Trophoblast cell (in vitro differentiated cells and primary cell): ENCODE measurements at regions not wholly inside any gene's neighbourhood (a gene's known extent, or its start where the extent isn't known, plus 50 kb on each side); places are given as distances from the start of the nearest gene placed in this dataset.
"Not testable (repeated sequence)": the region's sequence is repeated elsewhere in the genome, so short reads cannot be mapped to it uniquely, and the experiment has no call there.

ENCODE experiments used
- DNase-seq, 2 donors: peaks; one replicate each; pipeline ENCODE4 v3.0.0-alpha.2; 2016
- H2AFZ ChIP-seq: 2 replicates; pipeline ENCODE4 v1.6.1; 2013; ENCODE audit warnings: low read length, moderate library complexity, mild to moderate bottlenecking; ENCODE audit not compliant: insufficient read depth, poor library complexity
- H2AK5ac ChIP-seq: 2 replicates; pipeline ENCODE4 v1.6.1; 2013; ENCODE audit warnings: mild to moderate bottlenecking, low read length
- H2BK120ac ChIP-seq: 2 replicates; pipeline ENCODE4 v1.6.1; 2013; ENCODE audit warnings: low read length, mild to moderate bottlenecking, moderate library complexity; ENCODE audit not compliant: insufficient read depth, poor library complexity
- H2BK12ac ChIP-seq: 2 replicates; pipeline ENCODE4 v1.6.1; 2013; ENCODE audit warnings: mild to moderate bottlenecking, low read length, moderate library complexity
- H2BK5ac ChIP-seq: 2 replicates; pipeline ENCODE4 v1.6.1; 2013; ENCODE audit warnings: low read length, low read depth, moderate library complexity, mild to moderate bottlenecking; ENCODE audit not compliant: poor library complexity
- H3K14ac ChIP-seq: 2 replicates; pipeline ENCODE4 v1.6.1; 2013; ENCODE audit warnings: mild to moderate bottlenecking, low read length
- H3K18ac ChIP-seq: 2 replicates; pipeline ENCODE4 v1.6.1; 2013; ENCODE audit warnings: mild to moderate bottlenecking, low read length
- H3K23ac ChIP-seq: 2 replicates; pipeline ENCODE4 v1.6.1; 2013; ENCODE audit warnings: low read length
- H3K27ac ChIP-seq: 2 replicates; pipeline ENCODE4 v1.5.1; 2013; ENCODE audit warnings: low read depth, mild to moderate bottlenecking, inconsistent platforms, low read length, moderate library complexity
- H3K27me3 ChIP-seq: 2 replicates; pipeline ENCODE4 v1.6.1; 2013; ENCODE audit warnings: inconsistent platforms, mild to moderate bottlenecking, low read length, moderate library complexity; ENCODE audit not compliant: insufficient read depth
- H3K36me3 ChIP-seq, 2 experiments: 1 replicate in 1 of 2; 2 replicates in 1 of 2; pipeline ENCODE4 v1.6.1; 2013; ENCODE audit warnings: low read length in 2 of 2, mild to moderate bottlenecking in 2 of 2, moderate library complexity in 1 of 2; ENCODE audit not compliant: insufficient read depth in 2 of 2, control insufficient read depth in 1 of 2
- H3K4ac ChIP-seq: 2 replicates; pipeline ENCODE4 v1.6.1; 2013; ENCODE audit warnings: low read depth, mild to moderate bottlenecking, low read length, moderate library complexity
- H3K4me1 ChIP-seq, 2 experiments: 1 replicate in 1 of 2; 2 replicates in 1 of 2; pipeline ENCODE4 v1.6.1; 2013; ENCODE audit warnings: low read length in 2 of 2, mild to moderate bottlenecking in 2 of 2, moderate library complexity in 1 of 2; ENCODE audit not compliant: insufficient read depth in 2 of 2, control insufficient read depth in 1 of 2
- H3K4me2 ChIP-seq: 2 replicates; pipeline ENCODE4 v1.6.1; 2013; ENCODE audit warnings: inconsistent platforms, mild to moderate bottlenecking, low read length, moderate library complexity
- H3K4me3 ChIP-seq: 2 replicates; pipeline ENCODE4 v1.5.1; 2013; ENCODE audit warnings: mild to moderate bottlenecking, low read depth, low read length, inconsistent platforms
- H3K79me1 ChIP-seq: one replicate; pipeline ENCODE4 v1.6.1; 2013; ENCODE audit warnings: low read length
- H3K79me2 ChIP-seq: 2 replicates; pipeline ENCODE4 v1.6.1; 2013; ENCODE audit warnings: low read length, mild to moderate bottlenecking; ENCODE audit not compliant: control insufficient read depth, insufficient read depth, poor library complexity
- H3K9ac ChIP-seq: 2 replicates; pipeline ENCODE4 v1.6.1; 2013; ENCODE audit warnings: mild to moderate bottlenecking, low read length
- H3K9me3 ChIP-seq: 2 replicates; pipeline ENCODE4 v1.6.1; 2013; ENCODE audit warnings: low read depth, mild to moderate bottlenecking, control low read depth, inconsistent platforms, low read length; ENCODE audit not compliant: insufficient read depth
- H4K12ac ChIP-seq: 2 replicates; pipeline ENCODE4 v1.6.1; 2013; ENCODE audit warnings: low read depth, mild to moderate bottlenecking, low read length, moderate library complexity
- H4K8ac ChIP-seq: 2 replicates; pipeline ENCODE4 v1.6.1; 2013; ENCODE audit warnings: low read depth, mild to moderate bottlenecking, low read length, moderate library complexity
- H4K91ac ChIP-seq: one replicate; pipeline ENCODE4 v1.6.1; 2013; ENCODE audit warnings: low read depth, mild to moderate bottlenecking, low read length, moderate library complexity
- WGBS: extraction: QIAGEN DNeasy Blood & Tissue Kit; methylation state at CpG from one replicate; pipeline ENCODE4 v1.1.7; 2013; ENCODE audit warnings: missing lambda C conversion rate; ENCODE audit not compliant: insufficient read length, insufficient coverage; ENCODE audit errors: extremely low coverage; 5-methylcytosine and 5-hydroxymethylcytosine counted together

- H2BK12ac ChIP-seq, H3K36me3 ChIP-seq, H4K12ac ChIP-seq, H3K79me1 ChIP-seq, H3K4me1 ChIP-seq, H3K27me3 ChIP-seq, H2AK5ac ChIP-seq, H3K14ac ChIP-seq, DNase-seq, H3K9ac ChIP-seq, H2BK120ac ChIP-seq, H3K9me3 ChIP-seq, H3K79me2 ChIP-seq, H3K18ac ChIP-seq, H3K4me3 ChIP-seq, H2AFZ ChIP-seq, H3K4me2 ChIP-seq, H3K4ac ChIP-seq, H4K8ac ChIP-seq, H3K23ac ChIP-seq, H4K91ac ChIP-seq, H3K27ac ChIP-seq, H2BK5ac ChIP-seq: not testable (repeated sequence)
- no CpG with 5 or more reads among the region's 8 CpGs for WGBS
Observed at GRCh38 chr7:32789266-32789665, 102.3 kb downstream of the KBTBD2 start.

- H3K4me1 ChIP-seq, H3K18ac ChIP-seq, H3K14ac ChIP-seq, H3K36me3 ChIP-seq, H3K79me2 ChIP-seq, H3K27ac ChIP-seq, H3K4ac ChIP-seq, H3K27me3 ChIP-seq, H2AK5ac ChIP-seq, H4K91ac ChIP-seq, H2BK12ac ChIP-seq, H2BK120ac ChIP-seq, H4K12ac ChIP-seq, H3K9me3 ChIP-seq, H4K8ac ChIP-seq, DNase-seq, H3K4me3 ChIP-seq, H3K4me2 ChIP-seq, H2AFZ ChIP-seq, H2BK5ac ChIP-seq, H3K79me1 ChIP-seq, H3K23ac ChIP-seq, H3K9ac ChIP-seq: not testable (repeated sequence)
- WGBS, result no CpG with 5 or more reads among the region's 2 CpGs
Observed at GRCh38 chr7:32788174-32788573, 103.4 kb downstream of the KBTBD2 start.

GRCh38 chr7:32785365-32785944, 106.1 kb downstream of the KBTBD2 start:
- H3K79me2 ChIP-seq, H3K79me1 ChIP-seq, H3K36me3 ChIP-seq, H4K12ac ChIP-seq, H2AK5ac ChIP-seq, H3K4me2 ChIP-seq, H2BK12ac ChIP-seq, H3K4me1 ChIP-seq, H3K27ac ChIP-seq, H3K14ac ChIP-seq, H3K4ac ChIP-seq, H3K9me3 ChIP-seq, H3K27me3 ChIP-seq, H3K9ac ChIP-seq, H2BK120ac ChIP-seq, H2AFZ ChIP-seq, H4K8ac ChIP-seq, H4K91ac ChIP-seq, H2BK5ac ChIP-seq, H3K23ac ChIP-seq, H3K4me3 ChIP-seq, DNase-seq, H3K18ac ChIP-seq: not testable (repeated sequence)
- no CpG with 5 or more reads among the region's 5 CpGs for WGBS

GRCh38 chr7:32779895-32780294, 111.7 kb downstream of the KBTBD2 start:
- DNase-seq, H3K9me3 ChIP-seq, H3K4me2 ChIP-seq, H4K8ac ChIP-seq, H2BK5ac ChIP-seq, H3K4ac ChIP-seq, H2AK5ac ChIP-seq, H3K4me1 ChIP-seq, H3K79me1 ChIP-seq, H3K4me3 ChIP-seq, H3K18ac ChIP-seq, H3K27ac ChIP-seq, H3K14ac ChIP-seq, H4K91ac ChIP-seq, H3K27me3 ChIP-seq, H2AFZ ChIP-seq, H4K12ac ChIP-seq, H2BK120ac ChIP-seq, H3K36me3 ChIP-seq, H3K79me2 ChIP-seq, H3K9ac ChIP-seq, H3K23ac ChIP-seq, H2BK12ac ChIP-seq: not testable (repeated sequence)
- WGBS, result no CpG with 5 or more reads among the region's 1 CpG
